ENCODE measurements at regions not wholly inside any gene's neighbourhood (a gene's known extent, or its start where the extent isn't known, plus 50 kb on each side); places are given as distances from the start of the nearest gene placed in this dataset.

- no peak for FAIRE-seq
These were observed 78.1 kb upstream of the PELI1 start for GRCh38 chr2:64222351-64222750.

GRCh38 chr2:64223055-64223454, 78.8 kb upstream of the PELI1 start:
- no peak for FAIRE-seq

GRCh38 chr2:64225491-64225890, 81.3 kb upstream of the PELI1 start:
- no peak for FAIRE-seq

- FAIRE-seq = no peak
These were observed 82.4 kb upstream of the PELI1 start for GRCh38 chr2:64226611-64227010.

DNA sequence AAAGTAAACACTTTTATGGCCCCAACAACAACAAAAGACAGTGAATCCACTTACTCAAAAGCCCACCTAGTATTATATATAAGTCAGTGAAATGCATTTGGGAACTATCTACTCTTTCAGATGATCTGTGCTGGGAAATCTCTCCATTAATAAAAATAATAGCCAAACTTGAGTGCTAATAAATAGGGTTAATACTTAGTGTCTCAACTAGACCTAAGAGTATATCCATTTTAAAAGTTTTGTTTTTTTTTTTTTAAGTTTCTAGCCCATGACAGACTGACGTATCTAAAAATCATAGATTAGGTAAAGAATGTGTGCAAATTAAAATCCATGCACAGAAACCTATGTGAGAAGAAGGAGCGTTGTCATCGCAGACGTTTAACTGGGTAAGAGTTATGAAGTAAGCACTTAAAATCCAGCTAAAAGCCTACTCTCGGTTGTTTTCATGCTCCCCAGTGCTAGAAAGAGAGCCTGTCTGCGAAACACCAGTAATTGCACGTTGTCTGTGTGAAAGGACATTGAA, 83.4 kb upstream of the PELI1 start:
- no peak for FAIRE-seq

- no peak for FAIRE-seq
These were observed 84.0 kb upstream of the PELI1 start for GRCh38 chr2:64228126-64228678.

DNA sequence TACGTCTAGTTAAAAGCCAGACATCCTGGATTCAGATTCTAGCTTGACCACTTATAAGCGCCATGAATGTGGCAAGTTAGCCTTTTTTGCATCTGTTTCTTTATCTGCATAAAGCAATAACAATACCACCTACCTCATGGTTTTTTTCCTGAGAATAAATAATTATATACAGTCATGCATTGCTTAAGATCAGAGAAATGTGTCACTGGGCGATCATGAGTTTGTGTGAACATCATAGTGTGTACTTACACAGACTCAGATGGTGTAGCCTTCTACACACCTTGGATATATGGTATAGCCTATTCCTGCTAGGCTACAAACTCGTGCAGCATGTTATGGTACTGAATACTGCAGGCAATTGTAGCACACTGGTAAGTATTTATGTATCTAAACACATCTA, 84.7 kb upstream of the PELI1 start:
- FAIRE-seq = no peak

GRCh38 chr2:64230540-64230939, 86.3 kb upstream of the PELI1 start:
- no peak for FAIRE-seq

DNA sequence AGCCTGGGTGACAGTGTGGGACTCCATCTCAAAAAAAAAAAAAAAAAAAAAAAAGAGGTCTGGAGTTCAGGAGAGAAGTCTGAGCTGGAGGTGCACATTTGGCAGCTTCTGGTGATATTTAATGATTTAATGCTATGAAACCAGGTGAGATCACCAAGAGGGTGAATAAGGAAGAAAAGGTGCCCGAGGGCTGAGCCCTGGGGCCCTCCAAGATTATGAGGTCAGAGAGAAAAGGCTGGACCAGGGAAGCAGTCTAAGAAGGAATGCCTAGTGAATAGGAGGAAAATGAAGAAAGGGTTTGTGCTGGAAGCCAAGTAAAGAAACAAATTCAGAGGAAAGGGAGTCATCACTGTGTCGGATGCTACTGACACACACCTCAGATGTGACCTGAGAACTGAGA, 88.0 kb upstream of the PELI1 start:
- FAIRE-seq = no peak

DNA sequence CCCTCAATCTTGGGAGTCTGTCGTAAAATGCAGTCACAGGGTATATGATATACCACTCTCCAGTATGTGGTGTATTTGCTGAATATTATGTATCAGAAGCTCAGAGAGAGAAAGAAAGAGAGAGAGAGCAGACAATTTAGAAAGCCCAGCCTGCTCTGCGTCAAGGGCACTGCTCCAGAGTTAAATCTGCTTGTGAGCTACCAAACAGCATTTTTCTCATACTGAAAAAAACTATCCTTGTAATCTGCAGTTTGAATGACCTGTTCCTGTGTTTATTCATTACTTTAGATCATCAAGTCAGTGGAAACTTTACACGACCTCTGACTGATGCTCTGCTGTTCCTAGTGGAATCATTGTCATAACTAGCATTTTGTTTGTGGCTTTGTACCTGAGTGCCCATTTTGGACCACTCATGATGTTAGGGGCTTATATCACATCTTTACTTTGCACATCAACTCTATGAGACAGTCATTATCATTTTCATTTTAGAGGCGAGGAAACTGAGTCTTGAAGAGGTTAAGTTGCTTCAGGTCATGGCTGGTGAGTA, 89.2 kb upstream of the PELI1 start:
- no peak for FAIRE-seq

DNA sequence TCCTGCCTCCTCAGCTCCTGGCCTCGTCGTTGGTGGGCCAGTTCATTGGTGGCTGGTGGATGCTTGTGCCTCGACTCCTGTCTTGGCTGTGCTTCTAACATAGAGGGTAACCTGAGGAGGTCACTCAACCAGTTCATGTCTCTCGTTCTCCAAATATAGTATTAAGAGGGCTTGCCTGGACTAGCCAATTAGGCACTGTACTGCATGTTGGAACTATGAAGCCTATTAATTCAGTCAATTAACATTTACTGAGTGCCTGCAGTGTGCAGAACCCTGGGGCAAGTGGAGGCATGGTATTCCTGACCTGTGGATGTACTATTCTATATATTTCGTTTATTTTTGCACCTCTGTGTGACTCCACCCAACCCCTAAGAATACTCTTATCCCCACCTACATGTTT, 89.9 kb upstream of the PELI1 start:
- no peak for FAIRE-seq

- FAIRE-seq = no peak
These were observed 90.6 kb upstream of the PELI1 start for GRCh38 chr2:64234785-64235184.

DNA sequence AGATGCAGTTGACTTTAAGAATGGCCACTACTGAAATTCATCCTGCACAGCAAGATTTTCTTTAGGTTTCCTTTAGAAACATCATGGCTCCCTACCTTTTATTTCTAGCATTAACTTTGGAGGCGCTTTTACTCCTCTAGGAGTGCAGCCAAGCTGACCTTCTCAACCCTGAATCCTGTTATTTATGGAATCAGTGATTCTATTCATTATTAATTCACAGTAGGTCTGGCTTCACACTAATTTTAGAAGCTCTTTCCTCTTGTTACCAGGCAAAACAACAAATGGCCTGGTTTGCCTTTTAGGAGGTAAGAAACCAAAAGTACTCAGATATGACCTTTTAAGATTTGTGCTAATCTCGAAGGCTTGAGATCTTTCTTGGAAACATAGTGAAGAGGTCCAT, 93.0 kb upstream of the PELI1 start:
- FAIRE-seq = no peak

- no peak for FAIRE-seq
These were observed 94.6 kb upstream of the PELI1 start for GRCh38 chr2:64238799-64239198.

DNA sequence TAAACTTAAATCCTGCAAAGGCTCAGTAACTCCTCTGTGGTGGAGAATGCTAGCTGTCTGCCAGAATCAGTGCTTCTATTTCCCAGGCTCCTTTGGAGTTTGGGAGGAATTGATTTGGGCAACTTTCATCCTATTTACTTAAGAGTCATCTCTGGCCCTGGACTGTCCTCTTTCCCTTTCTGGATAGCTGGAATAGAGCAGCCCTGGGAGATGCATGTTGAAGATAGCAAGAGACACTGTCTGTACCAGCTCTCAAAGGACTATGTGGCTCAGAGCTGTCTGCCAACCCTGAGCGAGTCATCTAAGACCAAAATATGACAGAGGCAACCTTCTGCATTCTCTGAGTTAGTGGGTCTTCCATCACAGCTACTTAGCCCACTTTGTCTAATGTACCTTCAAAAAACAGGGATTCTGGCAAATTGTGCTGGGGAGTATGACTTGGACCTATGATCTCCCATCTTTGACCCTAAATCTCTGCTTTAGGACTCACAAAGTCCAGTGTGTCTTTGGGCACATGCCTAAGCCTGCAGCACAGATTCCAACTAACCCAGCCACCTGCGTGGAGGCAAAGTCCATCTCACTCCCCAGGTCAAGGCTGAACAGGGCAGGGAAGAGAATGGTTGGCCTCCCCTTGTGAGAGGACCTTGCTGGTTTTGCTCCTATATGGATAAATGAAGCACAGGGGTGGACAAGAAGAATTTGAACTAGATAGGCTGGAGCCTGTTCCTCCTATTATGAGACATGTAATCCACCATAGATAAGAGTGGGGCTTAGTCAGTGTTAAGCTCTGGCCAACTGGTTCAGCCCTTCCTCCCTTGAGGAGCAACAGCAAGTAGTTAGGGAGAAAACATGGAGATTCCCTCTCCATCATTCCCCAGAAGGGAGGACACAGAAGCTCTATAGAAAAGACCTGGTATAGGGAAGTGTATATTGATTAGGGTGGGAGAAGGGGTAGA, 99.1 kb upstream of the PELI1 start:
- no peak for FAIRE-seq

- FAIRE-seq = no peak
These were observed 99.8 kb upstream of the PELI1 start for GRCh38 chr2:64244037-64244416.

DNA sequence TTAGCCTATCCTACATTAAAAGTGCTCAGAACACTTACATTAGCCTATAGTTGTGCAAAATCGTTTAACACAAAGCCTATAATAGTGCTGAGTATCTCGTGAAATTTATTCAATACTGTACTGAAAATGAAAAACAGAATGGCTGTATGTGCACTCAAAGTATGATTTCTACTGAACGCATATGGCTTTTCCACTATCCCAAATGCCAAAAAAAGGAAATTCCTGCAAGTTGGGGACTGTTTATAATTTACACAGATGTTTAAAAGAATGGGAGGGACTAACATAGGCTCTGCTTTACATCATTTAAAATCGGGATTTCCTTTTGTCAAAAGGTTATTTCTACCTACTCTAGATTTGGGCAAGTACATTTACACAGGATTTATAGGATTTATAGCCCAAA, 101.4 kb upstream of the PELI1 start:
- FAIRE-seq = no peak

GRCh38 chr2:64246962-64247361, 102.7 kb upstream of the PELI1 start:
- FAIRE-seq = no peak

- no peak for FAIRE-seq
These were observed 105.2 kb upstream of the PELI1 start for GRCh38 chr2:64249426-64249825.

- no peak for FAIRE-seq
These were observed 105.8 kb upstream of the PELI1 start for GRCh38 chr2:64250063-64250462.

DNA sequence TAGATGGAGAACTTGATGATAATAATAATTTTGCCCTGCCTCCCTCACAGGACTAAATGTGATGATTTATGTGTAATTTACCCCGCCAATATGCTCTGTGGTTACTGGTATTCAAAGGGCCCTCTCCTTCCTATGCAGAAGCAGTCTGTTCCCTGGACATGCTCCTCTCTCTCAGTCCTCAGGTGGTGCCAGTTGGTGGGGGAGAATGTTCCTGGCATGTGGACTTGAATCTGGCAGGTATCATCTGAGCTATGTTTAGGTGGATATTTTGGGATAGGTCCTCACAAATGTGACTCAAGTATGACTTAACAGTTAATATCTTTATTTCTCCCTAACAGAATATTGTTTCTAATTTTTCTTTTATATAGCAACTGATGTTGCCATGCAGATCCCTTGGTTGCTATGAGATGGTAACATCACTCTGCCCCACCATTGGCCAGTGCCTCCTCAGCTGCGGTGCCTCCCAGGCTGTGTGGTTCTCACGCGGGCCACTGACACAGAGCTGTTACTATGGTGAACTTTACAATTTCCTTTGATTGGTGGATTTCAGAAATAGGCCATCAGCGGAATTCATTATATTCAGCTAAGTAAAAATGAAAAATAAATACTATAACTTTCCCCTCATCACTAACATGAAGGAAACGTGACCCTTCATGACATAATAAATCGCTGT, 106.7 kb upstream of the PELI1 start:
- FAIRE-seq = no peak

DNA sequence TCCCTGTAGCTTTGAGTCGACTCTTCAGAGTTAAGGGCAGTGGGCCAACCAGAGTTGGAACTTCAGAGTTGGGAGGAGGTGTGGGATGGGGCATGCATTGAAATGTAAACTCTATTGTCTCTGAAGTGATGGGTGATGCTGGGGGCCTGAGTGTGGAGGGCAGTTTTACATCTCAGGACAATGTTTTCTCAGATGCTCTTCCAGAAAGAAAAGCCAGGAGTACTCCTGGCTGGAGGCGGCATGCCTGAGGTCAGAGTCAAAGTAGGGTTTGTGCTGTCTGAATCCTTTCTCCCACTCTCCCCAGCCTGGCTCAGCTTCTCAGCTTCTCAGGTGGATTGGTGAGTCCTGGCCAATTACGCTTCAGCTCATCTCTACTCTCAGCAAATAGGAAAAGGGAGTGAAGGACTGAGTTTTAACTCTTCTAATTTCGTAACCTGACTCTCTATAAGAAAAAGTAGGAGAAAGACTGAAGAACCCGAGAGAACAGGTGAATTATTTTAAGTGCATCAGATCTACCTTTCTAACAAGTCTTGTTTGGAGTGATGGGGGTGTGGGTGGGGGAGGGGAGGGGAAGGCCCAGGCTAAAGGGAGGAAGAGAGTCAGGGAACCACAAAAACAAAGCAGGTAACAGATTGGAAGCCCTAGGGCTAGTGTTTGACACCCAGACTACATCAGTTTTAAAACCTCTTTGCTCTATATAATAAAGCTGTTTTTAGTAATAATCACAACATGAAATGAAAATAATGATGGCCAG, 107.5 kb upstream of the PELI1 start:
- FAIRE-seq = no peak

Data from colon (tissue), 2 donors.